Keratinocyte (primary cell): ENCODE measurements at regions not wholly inside any gene's neighbourhood (a gene's known extent, or its start where the extent isn't known, plus 50 kb on each side); places are given as distances from the start of the nearest gene placed in this dataset.

ENCODE experiments used
- EZH2 ChIP-seq: IDR thresholded peaks from one replicate; pipeline ENCODE4 v1.6.1; 2012; ENCODE audit warnings: inconsistent platforms, mild to moderate bottlenecking, low read length, moderate library complexity
- TF ChIP-seq, protein P1 (sequence below), 3 experiments: IDR thresholded peaks in 1 of 3; conservative IDR thresholded peaks in 1 of 3; optimal IDR thresholded peaks in 1 of 3; 2 replicates in 2 of 3; 3 replicates in 1 of 3; pipeline versions ENCODE3 to v1.5.1; 2011; ENCODE audit warnings: low read length in 3 of 3, mild to moderate bottlenecking in 3 of 3, moderate library complexity in 2 of 3, control low read depth in 1 of 3, inconsistent platforms in 1 of 3; ENCODE audit not compliant: insufficient read depth in 2 of 3; ENCODE audit errors: extremely low read depth in 1 of 3

GRCh38 chr14:37796703-37797416, 201.4 kb downstream of the TTC6 start:
- TF ChIP-seq, protein P1, sequence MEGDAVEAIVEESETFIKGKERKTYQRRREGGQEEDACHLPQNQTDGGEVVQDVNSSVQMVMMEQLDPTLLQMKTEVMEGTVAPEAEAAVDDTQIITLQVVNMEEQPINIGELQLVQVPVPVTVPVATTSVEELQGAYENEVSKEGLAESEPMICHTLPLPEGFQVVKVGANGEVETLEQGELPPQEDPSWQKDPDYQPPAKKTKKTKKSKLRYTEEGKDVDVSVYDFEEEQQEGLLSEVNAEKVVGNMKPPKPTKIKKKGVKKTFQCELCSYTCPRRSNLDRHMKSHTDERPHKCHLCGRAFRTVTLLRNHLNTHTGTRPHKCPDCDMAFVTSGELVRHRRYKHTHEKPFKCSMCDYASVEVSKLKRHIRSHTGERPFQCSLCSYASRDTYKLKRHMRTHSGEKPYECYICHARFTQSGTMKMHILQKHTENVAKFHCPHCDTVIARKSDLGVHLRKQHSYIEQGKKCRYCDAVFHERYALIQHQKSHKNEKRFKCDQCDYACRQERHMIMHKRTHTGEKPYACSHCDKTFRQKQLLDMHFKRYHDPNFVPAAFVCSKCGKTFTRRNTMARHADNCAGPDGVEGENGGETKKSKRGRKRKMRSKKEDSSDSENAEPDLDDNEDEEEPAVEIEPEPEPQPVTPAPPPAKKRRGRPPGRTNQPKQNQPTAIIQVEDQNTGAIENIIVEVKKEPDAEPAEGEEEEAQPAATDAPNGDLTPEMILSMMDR (optimal IDR thresholded peaks at IDR 0.05 in 1 of 3, IDR thresholded peaks at IDR 0.05 in 1 of 3, conservative IDR thresholded peaks at IDR 0.05 in 1 of 3; ENCODE audit: extremely low read depth in 1 of 3, insufficient read depth in 2 of 3, low read length in 3 of 3), result no peak
- TF ChIP-seq EZH2, result no peak
